OCI-LY1 (cell line): ENCODE measurements at regions not wholly inside any gene's neighbourhood (a gene's known extent, or its start where the extent isn't known, plus 50 kb on each side); places are given as distances from the start of the nearest gene placed in this dataset.

Experiments
- H2AFZ ChIP-seq: fragments of 200-600 bp; sonication (generic), shearing (Covaris generic); 2 replicates; pipeline ENCODE4 v1.6.0; 2014; ENCODE audit warnings: antibody characterized with exemption, mild to moderate bottlenecking, low read length
- H3F3A ChIP-seq: fragments of 200-600 bp; sonication (generic), shearing (Covaris generic); 2 replicates; pipeline ENCODE4 v1.6.0; 2014; ENCODE audit warnings: mild to moderate bottlenecking, antibody characterized with exemption, low read length, moderate library complexity; ENCODE audit not compliant: insufficient read depth
- H3K27ac ChIP-seq: fragments of 200-600 bp; sonication (generic); 2 replicates; pipeline ENCODE4 v1.5.1; 2014; ENCODE audit warnings: low read length, mixed run types, mild to moderate bottlenecking, low read depth; ENCODE audit not compliant: poor library complexity, severe bottlenecking
- H3K27me3 ChIP-seq: fragments of 200-600 bp; sonication (generic); 2 replicates; pipeline ENCODE4 v1.6.0; 2014; ENCODE audit warnings: antibody characterized with exemption, mild to moderate bottlenecking, low read length, moderate library complexity; ENCODE audit not compliant: insufficient read depth
- H3K36me3 ChIP-seq: fragments of 200-600 bp; sonication (generic); 2 replicates; pipeline ENCODE4 v1.6.1; 2014; ENCODE audit warnings: mild to moderate bottlenecking, antibody characterized with exemption, low read length, moderate library complexity, mixed read lengths; ENCODE audit not compliant: insufficient read depth
- H3K4me1 ChIP-seq: fragments of 200-600 bp; sonication (generic); 2 replicates; pipeline ENCODE4 v1.5.1; 2014; ENCODE audit warnings: mild to moderate bottlenecking, low read length, moderate library complexity; ENCODE audit not compliant: insufficient read depth, severe bottlenecking
- H3K4me2 ChIP-seq: fragments of 200-600 bp; sonication (generic), shearing (Covaris generic); 2 replicates; pipeline ENCODE4 v1.6.1; 2014; ENCODE audit warnings: low read length
- H3K4me3 ChIP-seq: fragments of 200-600 bp; sonication (generic); 2 replicates; pipeline ENCODE4 v1.5.1; 2014; ENCODE audit warnings: low read length, low read depth, mild to moderate bottlenecking, mixed read lengths; ENCODE audit not compliant: poor library complexity, severe bottlenecking
- H3K79me2 ChIP-seq: fragments of 200-600 bp; shearing (Covaris generic); 2 replicates; pipeline ENCODE4 v1.6.1; 2016; ENCODE audit warnings: mixed run types, low read length, mixed read lengths; ENCODE audit not compliant: insufficient read depth
- H3K9ac ChIP-seq: fragments of 200-600 bp; sonication (generic), shearing (Covaris generic); 2 replicates; pipeline ENCODE4 v1.6.1; 2014; ENCODE audit warnings: mild to moderate bottlenecking, low read length, mixed read lengths
- H3K9me2 ChIP-seq: fragments of 200-600 bp; sonication (generic), shearing (Covaris generic); 2 replicates; pipeline ENCODE4 v1.6.1; 2014; ENCODE audit warnings: low read depth, mild to moderate bottlenecking, low read length, mixed read lengths
- H3K9me3 ChIP-seq: fragments of 200-600 bp; shearing (Covaris generic); 2 replicates; pipeline ENCODE4 v1.6.1; 2014; ENCODE audit warnings: low read length, mixed read lengths
- H4K20me1 ChIP-seq: fragments of 200-600 bp; sonication (generic), shearing (Covaris generic); 2 replicates; pipeline ENCODE4 v1.6.0; 2016; ENCODE audit warnings: mild to moderate bottlenecking, low read length; ENCODE audit not compliant: insufficient read depth
- EZH2 ChIP-seq: fragments of 200-600 bp; sonication (generic), shearing (Covaris generic); IDR thresholded peaks from 2 replicates; pipeline ENCODE4 v1.8.0; 2017; ENCODE audit warnings: borderline replicate concordance, mixed run types, mild to moderate bottlenecking, antibody characterized with exemption, low read length, moderate library complexity, mixed read lengths
- TF ChIP-seq, protein P1 (sequence below): fragments of 200-600 bp; sonication (generic), shearing (Covaris generic); IDR thresholded peaks from 2 replicates; pipeline ENCODE4 v1.5.1; 2017; ENCODE audit warnings: mild to moderate bottlenecking, antibody characterized with exemption, low read length, moderate library complexity, mixed read lengths

DNA sequence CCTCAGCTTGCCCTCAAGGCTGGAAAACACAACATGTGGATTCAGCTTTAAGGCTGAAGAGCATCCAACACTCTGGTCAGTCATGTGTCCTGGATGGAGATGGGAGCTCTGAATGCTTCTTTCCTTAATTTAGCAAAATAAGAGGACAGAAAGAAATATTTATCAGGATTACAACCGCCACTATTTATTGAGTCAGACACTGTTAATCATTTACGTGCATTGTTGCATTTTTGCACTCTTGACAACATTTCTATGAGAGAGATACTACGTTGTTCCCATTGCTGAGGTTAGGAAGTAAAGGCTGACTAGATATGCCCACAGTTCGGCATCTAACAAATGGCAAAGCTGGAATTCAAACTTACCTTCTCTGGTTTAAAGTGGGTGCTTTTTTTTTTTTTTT is 101.8 kb upstream of the KMT2C start:
- H3K9me3 ChIP-seq = peaks cover 8% of the 10 kb centered on the region
- H3K4me3 ChIP-seq = no peak overlapping the region
- no peak for TF ChIP-seq EZH2
- TF ChIP-seq, protein P1, sequence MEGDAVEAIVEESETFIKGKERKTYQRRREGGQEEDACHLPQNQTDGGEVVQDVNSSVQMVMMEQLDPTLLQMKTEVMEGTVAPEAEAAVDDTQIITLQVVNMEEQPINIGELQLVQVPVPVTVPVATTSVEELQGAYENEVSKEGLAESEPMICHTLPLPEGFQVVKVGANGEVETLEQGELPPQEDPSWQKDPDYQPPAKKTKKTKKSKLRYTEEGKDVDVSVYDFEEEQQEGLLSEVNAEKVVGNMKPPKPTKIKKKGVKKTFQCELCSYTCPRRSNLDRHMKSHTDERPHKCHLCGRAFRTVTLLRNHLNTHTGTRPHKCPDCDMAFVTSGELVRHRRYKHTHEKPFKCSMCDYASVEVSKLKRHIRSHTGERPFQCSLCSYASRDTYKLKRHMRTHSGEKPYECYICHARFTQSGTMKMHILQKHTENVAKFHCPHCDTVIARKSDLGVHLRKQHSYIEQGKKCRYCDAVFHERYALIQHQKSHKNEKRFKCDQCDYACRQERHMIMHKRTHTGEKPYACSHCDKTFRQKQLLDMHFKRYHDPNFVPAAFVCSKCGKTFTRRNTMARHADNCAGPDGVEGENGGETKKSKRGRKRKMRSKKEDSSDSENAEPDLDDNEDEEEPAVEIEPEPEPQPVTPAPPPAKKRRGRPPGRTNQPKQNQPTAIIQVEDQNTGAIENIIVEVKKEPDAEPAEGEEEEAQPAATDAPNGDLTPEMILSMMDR = no peak
- no peak overlapping the region for H3K27ac ChIP-seq
- no peaks in the 10 kb centered on the region for H3F3A ChIP-seq
- no peaks in the 10 kb centered on the region for H3K9me2 ChIP-seq
- H3K27me3 ChIP-seq = no peaks in the 10 kb centered on the region
- no peaks in the 10 kb centered on the region for H3K4me1 ChIP-seq
- no peaks in the 10 kb centered on the region; the same call in 1 of the 2 replicates for H3K36me3 ChIP-seq
- H4K20me1 ChIP-seq = no peaks in the 10 kb centered on the region
- no peak overlapping the region for H3K4me2 ChIP-seq
- H3K79me2 ChIP-seq = no peaks in the 10 kb centered on the region
- H2AFZ ChIP-seq = no peak overlapping the region
- no peak overlapping the region for H3K9ac ChIP-seq

DNA sequence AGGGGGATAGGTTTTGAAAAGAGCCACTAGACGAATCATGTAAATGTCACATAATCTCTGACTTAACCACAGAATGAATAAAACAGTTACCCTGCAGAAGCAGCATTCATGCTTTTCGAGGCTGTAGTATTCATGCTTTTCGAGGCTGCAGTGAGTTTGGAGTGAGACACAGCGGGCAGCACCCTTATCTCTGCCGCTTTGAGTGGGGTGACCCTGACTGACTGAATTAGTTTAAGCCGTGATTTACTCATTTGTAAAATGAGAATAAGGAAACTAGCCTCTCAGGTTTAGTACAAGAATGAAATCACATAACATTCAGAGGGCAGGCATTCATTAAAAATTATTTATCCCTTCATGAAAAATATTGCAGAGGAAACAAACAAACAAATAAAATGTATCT is 92.8 kb upstream of the KMT2C start:
- H3K36me3 ChIP-seq = no peaks in the 10 kb centered on the region
- H3K27ac ChIP-seq = no peak overlapping the region
- TF ChIP-seq, protein P1 = no peak
- no peak for TF ChIP-seq EZH2
- no peaks in the 10 kb centered on the region for H3K9me2 ChIP-seq
- H3K4me2 ChIP-seq = no peak overlapping the region
- no peaks in the 10 kb centered on the region for H3K27me3 ChIP-seq
- H4K20me1 ChIP-seq = no peaks in the 10 kb centered on the region
- no peak overlapping the region for H3K4me3 ChIP-seq
- no peak overlapping the region for H3K9ac ChIP-seq
- peaks cover under 1% of the 10 kb centered on the region for H3K9me3 ChIP-seq
- H3F3A ChIP-seq = no peaks in the 10 kb centered on the region
- no peak overlapping the region for H2AFZ ChIP-seq
- no peaks in the 10 kb centered on the region for H3K79me2 ChIP-seq
- no peaks in the 10 kb centered on the region for H3K4me1 ChIP-seq

GRCh38 chr7:152527610-152528032 is 91.8 kb upstream of the KMT2C start:
- H3K9me2 ChIP-seq = no peaks in the 10 kb centered on the region
- H3K9me3 ChIP-seq = no peaks in the 10 kb centered on the region
- H2AFZ ChIP-seq = no peak overlapping the region
- no peak overlapping the region for H3K9ac ChIP-seq
- H3F3A ChIP-seq = no peaks in the 10 kb centered on the region
- H3K27me3 ChIP-seq = no peaks in the 10 kb centered on the region
- no peaks in the 10 kb centered on the region for H3K79me2 ChIP-seq
- no peaks in the 10 kb centered on the region for H3K4me1 ChIP-seq
- no peak for TF ChIP-seq EZH2
- TF ChIP-seq, protein P1 = no peak
- no peaks in the 10 kb centered on the region for H4K20me1 ChIP-seq
- H3K36me3 ChIP-seq = no peaks in the 10 kb centered on the region
- H3K27ac ChIP-seq = no peak overlapping the region
- H3K4me3 ChIP-seq = no peak overlapping the region
- no peak overlapping the region for H3K4me2 ChIP-seq
